ENCODE measurements at regions not wholly inside any gene's neighbourhood (a gene's known extent, or its start where the extent isn't known, plus 50 kb on each side); places are given as distances from the start of the nearest gene placed in this dataset.
"Not testable (repeated sequence)": the region's sequence is repeated elsewhere in the genome, so short reads cannot be mapped to it uniquely, and the experiment has no call there.

GRCh38 chr6:170058878-170059485, 231.9 kb downstream of the DLL1 start:
- no peak for DNase-seq (ENCODE audit: low read depth)

GRCh38 chr6:170057961-170058877, 232.7 kb downstream of the DLL1 start:
- DNase-seq (ENCODE audit: low read depth): no peak

GRCh38 chr6:170057034-170057734, 233.7 kb downstream of the DLL1 start:
- no peak for DNase-seq (ENCODE audit: low read depth)

- DNase-seq (ENCODE audit: low read depth): no peak
Observed at GRCh38 chr6:170056278-170056711, 234.6 kb downstream of the DLL1 start.

GRCh38 chr6:170055797-170056196, 235.1 kb downstream of the DLL1 start:
- DNase-seq (ENCODE audit: low read depth): not testable (repeated sequence)

GRCh38 chr6:170053966-170054661, 236.8 kb downstream of the DLL1 start:
- no peak for DNase-seq (ENCODE audit: low read depth)

GRCh38 chr6:170052991-170053821, 237.7 kb downstream of the DLL1 start:
- no peak for DNase-seq (ENCODE audit: low read depth)

- DNase-seq (ENCODE audit: low read depth): no peak
Observed at GRCh38 chr6:170051229-170052172, 239.4 kb downstream of the DLL1 start.

GRCh38 chr6:170050591-170051041, 240.3 kb downstream of the DLL1 start:
- no peak for DNase-seq (ENCODE audit: low read depth)

- DNase-seq (ENCODE audit: low read depth): no peak
Observed at GRCh38 chr6:170049641-170050561, 241.0 kb downstream of the DLL1 start.

GRCh38 chr6:170048615-170049256, 242.1 kb downstream of the DLL1 start:
- DNase-seq (ENCODE audit: low read depth): no peak

- DNase-seq (ENCODE audit: low read depth): no peak
Observed at GRCh38 chr6:170047823-170048222, 243.1 kb downstream of the DLL1 start.

GRCh38 chr6:170046791-170047626, 243.9 kb downstream of the DLL1 start:
- no peak for DNase-seq (ENCODE audit: low read depth)

- DNase-seq (ENCODE audit: low read depth): no peak
Observed at GRCh38 chr6:170045981-170046667, 244.8 kb downstream of the DLL1 start.

- DNase-seq (ENCODE audit: low read depth): no peak
Observed at GRCh38 chr6:170045563-170045960, 245.3 kb downstream of the DLL1 start.

GRCh38 chr6:170044836-170045562, 245.9 kb downstream of the DLL1 start:
- no peak for DNase-seq (ENCODE audit: low read depth)

Data from stimulated activated CD8-positive, alpha-beta memory T cell treated with anti-CD3 and anti-CD28 coated beads, Interleukin-4, amount 100 ng/mL, for 24 hours (primary cell).